OCI-LY1 (cell line): ENCODE measurements at regions not wholly inside any gene's neighbourhood (a gene's known extent, or its start where the extent isn't known, plus 50 kb on each side); places are given as distances from the start of the nearest gene placed in this dataset.
"Not testable (repeated sequence)": the region's sequence is repeated elsewhere in the genome, so short reads cannot be mapped to it uniquely, and the experiment has no call there.

ENCODE experiments used
- H2AFZ ChIP-seq: fragments of 200-600 bp; sonication (generic), shearing (Covaris generic); 2 replicates; pipeline ENCODE4 v1.6.0; 2014; ENCODE audit warnings: antibody characterized with exemption, mild to moderate bottlenecking, low read length
- H3F3A ChIP-seq: fragments of 200-600 bp; sonication (generic), shearing (Covaris generic); 2 replicates; pipeline ENCODE4 v1.6.0; 2014; ENCODE audit warnings: mild to moderate bottlenecking, antibody characterized with exemption, low read length, moderate library complexity; ENCODE audit not compliant: insufficient read depth
- H3K27ac ChIP-seq: fragments of 200-600 bp; sonication (generic); 2 replicates; pipeline ENCODE4 v1.5.1; 2014; ENCODE audit warnings: low read length, mixed run types, mild to moderate bottlenecking, low read depth; ENCODE audit not compliant: poor library complexity, severe bottlenecking
- H3K27me3 ChIP-seq: fragments of 200-600 bp; sonication (generic); 2 replicates; pipeline ENCODE4 v1.6.0; 2014; ENCODE audit warnings: antibody characterized with exemption, mild to moderate bottlenecking, low read length, moderate library complexity; ENCODE audit not compliant: insufficient read depth
- H3K36me3 ChIP-seq: fragments of 200-600 bp; sonication (generic); 2 replicates; pipeline ENCODE4 v1.6.1; 2014; ENCODE audit warnings: mild to moderate bottlenecking, antibody characterized with exemption, low read length, moderate library complexity, mixed read lengths; ENCODE audit not compliant: insufficient read depth
- H3K4me1 ChIP-seq: fragments of 200-600 bp; sonication (generic); 2 replicates; pipeline ENCODE4 v1.5.1; 2014; ENCODE audit warnings: mild to moderate bottlenecking, low read length, moderate library complexity; ENCODE audit not compliant: insufficient read depth, severe bottlenecking
- H3K4me2 ChIP-seq: fragments of 200-600 bp; sonication (generic), shearing (Covaris generic); 2 replicates; pipeline ENCODE4 v1.6.1; 2014; ENCODE audit warnings: low read length
- H3K4me3 ChIP-seq: fragments of 200-600 bp; sonication (generic); 2 replicates; pipeline ENCODE4 v1.5.1; 2014; ENCODE audit warnings: low read length, low read depth, mild to moderate bottlenecking, mixed read lengths; ENCODE audit not compliant: poor library complexity, severe bottlenecking
- H3K79me2 ChIP-seq: fragments of 200-600 bp; shearing (Covaris generic); 2 replicates; pipeline ENCODE4 v1.6.1; 2016; ENCODE audit warnings: mixed run types, low read length, mixed read lengths; ENCODE audit not compliant: insufficient read depth
- H3K9ac ChIP-seq: fragments of 200-600 bp; sonication (generic), shearing (Covaris generic); 2 replicates; pipeline ENCODE4 v1.6.1; 2014; ENCODE audit warnings: mild to moderate bottlenecking, low read length, mixed read lengths
- H3K9me2 ChIP-seq: fragments of 200-600 bp; sonication (generic), shearing (Covaris generic); 2 replicates; pipeline ENCODE4 v1.6.1; 2014; ENCODE audit warnings: low read depth, mild to moderate bottlenecking, low read length, mixed read lengths
- H3K9me3 ChIP-seq: fragments of 200-600 bp; shearing (Covaris generic); 2 replicates; pipeline ENCODE4 v1.6.1; 2014; ENCODE audit warnings: low read length, mixed read lengths
- H4K20me1 ChIP-seq: fragments of 200-600 bp; sonication (generic), shearing (Covaris generic); 2 replicates; pipeline ENCODE4 v1.6.0; 2016; ENCODE audit warnings: mild to moderate bottlenecking, low read length; ENCODE audit not compliant: insufficient read depth
- EZH2 ChIP-seq: fragments of 200-600 bp; sonication (generic), shearing (Covaris generic); IDR thresholded peaks from 2 replicates; pipeline ENCODE4 v1.8.0; 2017; ENCODE audit warnings: borderline replicate concordance, mixed run types, mild to moderate bottlenecking, antibody characterized with exemption, low read length, moderate library complexity, mixed read lengths
- TF ChIP-seq, protein P1 (sequence below): fragments of 200-600 bp; sonication (generic), shearing (Covaris generic); IDR thresholded peaks from 2 replicates; pipeline ENCODE4 v1.5.1; 2017; ENCODE audit warnings: mild to moderate bottlenecking, antibody characterized with exemption, low read length, moderate library complexity, mixed read lengths

DNA sequence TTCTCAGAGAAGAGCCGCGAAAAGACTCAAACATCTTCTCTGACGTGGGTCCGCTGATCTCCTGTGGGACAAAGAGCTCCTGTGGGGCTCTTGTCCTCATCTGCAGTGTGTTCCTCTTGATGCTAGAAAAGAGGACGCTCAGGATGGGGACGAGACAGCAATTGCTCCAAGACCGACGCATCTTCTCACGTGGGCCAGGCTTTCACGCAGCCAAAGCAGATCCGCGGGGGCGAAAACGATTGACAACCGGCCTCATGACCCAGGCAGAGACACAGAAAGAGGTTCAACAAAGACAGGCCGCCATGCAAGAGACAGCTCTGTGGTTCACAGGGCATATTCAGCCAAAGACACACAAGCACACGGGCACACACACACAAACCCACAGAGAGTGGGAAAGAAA lies 971.8 kb upstream of the DEFB115 start:
- no peaks in the 10 kb centered on the region for H3K4me1 ChIP-seq
- no peak overlapping the region for H3K4me3 ChIP-seq
- no peaks in the 10 kb centered on the region for H3K79me2 ChIP-seq
- no peaks in the 10 kb centered on the region for H3K9me2 ChIP-seq
- no peak overlapping the region for H3K27ac ChIP-seq
- no peaks in the 10 kb centered on the region for H3K9me3 ChIP-seq
- H2AFZ ChIP-seq, result no peak overlapping the region
- no peaks in the 10 kb centered on the region for H4K20me1 ChIP-seq
- H3F3A ChIP-seq, result no peaks in the 10 kb centered on the region
- no peaks in the 10 kb centered on the region for H3K36me3 ChIP-seq
- H3K27me3 ChIP-seq, result no peaks in the 10 kb centered on the region
- no peak overlapping the region for H3K9ac ChIP-seq
- H3K4me2 ChIP-seq, result no peak overlapping the region
- TF ChIP-seq, protein P1, sequence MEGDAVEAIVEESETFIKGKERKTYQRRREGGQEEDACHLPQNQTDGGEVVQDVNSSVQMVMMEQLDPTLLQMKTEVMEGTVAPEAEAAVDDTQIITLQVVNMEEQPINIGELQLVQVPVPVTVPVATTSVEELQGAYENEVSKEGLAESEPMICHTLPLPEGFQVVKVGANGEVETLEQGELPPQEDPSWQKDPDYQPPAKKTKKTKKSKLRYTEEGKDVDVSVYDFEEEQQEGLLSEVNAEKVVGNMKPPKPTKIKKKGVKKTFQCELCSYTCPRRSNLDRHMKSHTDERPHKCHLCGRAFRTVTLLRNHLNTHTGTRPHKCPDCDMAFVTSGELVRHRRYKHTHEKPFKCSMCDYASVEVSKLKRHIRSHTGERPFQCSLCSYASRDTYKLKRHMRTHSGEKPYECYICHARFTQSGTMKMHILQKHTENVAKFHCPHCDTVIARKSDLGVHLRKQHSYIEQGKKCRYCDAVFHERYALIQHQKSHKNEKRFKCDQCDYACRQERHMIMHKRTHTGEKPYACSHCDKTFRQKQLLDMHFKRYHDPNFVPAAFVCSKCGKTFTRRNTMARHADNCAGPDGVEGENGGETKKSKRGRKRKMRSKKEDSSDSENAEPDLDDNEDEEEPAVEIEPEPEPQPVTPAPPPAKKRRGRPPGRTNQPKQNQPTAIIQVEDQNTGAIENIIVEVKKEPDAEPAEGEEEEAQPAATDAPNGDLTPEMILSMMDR, result no peak
- no peak for TF ChIP-seq EZH2

DNA sequence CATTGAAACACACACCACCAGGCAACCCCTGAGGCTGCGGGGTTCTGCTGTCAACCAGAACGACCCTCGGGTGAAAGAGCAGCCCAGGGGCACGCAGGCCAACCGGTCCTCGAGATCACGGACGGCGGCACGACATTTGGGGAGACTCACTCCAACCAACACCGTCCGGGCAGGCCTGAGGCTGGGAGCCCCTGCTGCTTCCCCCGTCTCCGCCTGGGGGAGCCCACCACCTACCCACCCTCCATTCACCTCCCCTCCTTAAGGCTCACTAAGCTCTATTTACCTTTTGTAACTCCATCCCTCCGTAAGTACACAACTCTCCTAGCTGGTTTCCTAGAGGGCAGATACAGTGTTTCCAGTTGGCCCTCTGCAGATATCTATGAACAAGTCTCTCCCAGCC lies 971.3 kb upstream of the DEFB115 start:
- Histone ChIP-seq H3K27ac (no peak overlapping the region), H3K36me3 (no peaks in the 10 kb centered on the region), H3K27me3 (no peaks in the 10 kb centered on the region), H3K9ac (no peak overlapping the region), H3K4me2 (no peak overlapping the region), H4K20me1 (no peaks in the 10 kb centered on the region), H3K9me2 (no peaks in the 10 kb centered on the region), H2AFZ (no peak overlapping the region), H3F3A (no peaks in the 10 kb centered on the region), H3K4me1 (no peaks in the 10 kb centered on the region), H3K4me3 (no peak overlapping the region), H3K9me3 (no peaks in the 10 kb centered on the region), H3K79me2 (no peaks in the 10 kb centered on the region)
- TF ChIP-seq, protein P1, result peak; percentile 14; the same call in 1 of the 2 replicates
- TF ChIP-seq EZH2, result no peak

DNA sequence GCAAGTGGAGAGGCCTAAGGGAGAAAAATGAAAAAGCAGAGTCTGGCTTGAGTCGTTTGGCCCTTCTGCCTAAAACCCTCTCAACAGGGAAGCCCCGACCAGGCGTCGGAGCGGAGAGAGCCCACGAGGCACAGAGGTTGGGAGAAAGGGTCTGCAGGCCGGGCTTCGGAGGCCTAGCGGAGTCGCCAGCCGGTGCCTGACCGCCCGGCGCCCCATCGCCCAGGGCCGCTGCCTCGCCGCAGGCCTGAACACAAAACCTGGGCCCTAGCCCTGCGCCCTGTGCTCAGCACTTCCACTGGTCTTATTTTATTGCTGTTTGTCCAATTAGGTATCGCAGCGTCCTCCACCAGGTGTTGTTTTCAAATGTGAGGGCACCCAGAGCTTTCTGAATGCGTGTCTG lies 970.0 kb upstream of the DEFB115 start:
- H3K9me2 ChIP-seq, H3K9ac ChIP-seq, H3K27ac ChIP-seq, H3K9me3 ChIP-seq, H2AFZ ChIP-seq, H3K36me3 ChIP-seq, H3K4me2 ChIP-seq, H3K79me2 ChIP-seq, H3K4me1 ChIP-seq, H3K27me3 ChIP-seq, H3F3A ChIP-seq, H4K20me1 ChIP-seq, H3K4me3 ChIP-seq: not testable (repeated sequence)

DNA sequence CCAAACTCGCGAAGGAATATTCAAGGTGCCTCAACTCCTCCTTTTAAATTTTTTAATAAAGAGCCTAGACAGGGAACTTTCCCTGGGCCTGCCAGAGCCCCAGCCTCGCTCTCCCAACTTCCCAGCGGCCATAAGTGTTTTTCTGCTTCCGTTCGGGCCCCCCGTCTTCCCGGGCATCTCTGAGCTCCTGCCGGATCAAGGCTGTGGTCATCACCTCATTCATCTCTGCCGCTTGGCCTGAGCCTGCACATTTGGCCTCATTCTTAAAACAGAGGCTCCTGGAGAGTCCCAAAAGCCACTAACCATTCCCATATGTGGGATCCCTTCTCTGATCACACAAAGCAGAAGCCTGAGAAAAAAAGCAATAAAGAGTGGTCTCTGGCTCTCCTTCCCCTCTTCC lies 969.1 kb upstream of the DEFB115 start:
- H3K36me3 ChIP-seq, result no peaks in the 10 kb centered on the region
- H3K27me3 ChIP-seq, result no peaks in the 10 kb centered on the region
- H3K4me3 ChIP-seq, result no peak overlapping the region
- no peaks in the 10 kb centered on the region for H3F3A ChIP-seq
- H3K27ac ChIP-seq, result no peak overlapping the region
- no peaks in the 10 kb centered on the region for H3K9me3 ChIP-seq
- H3K9me2 ChIP-seq, result no peaks in the 10 kb centered on the region
- H3K9ac ChIP-seq, result no peak overlapping the region
- TF ChIP-seq EZH2, result no peak
- TF ChIP-seq, protein P1, result no peak
- H4K20me1 ChIP-seq, result no peaks in the 10 kb centered on the region
- H3K4me2 ChIP-seq, result no peak overlapping the region
- H3K79me2 ChIP-seq, result no peaks in the 10 kb centered on the region
- H2AFZ ChIP-seq, result no peak overlapping the region
- no peaks in the 10 kb centered on the region for H3K4me1 ChIP-seq

DNA sequence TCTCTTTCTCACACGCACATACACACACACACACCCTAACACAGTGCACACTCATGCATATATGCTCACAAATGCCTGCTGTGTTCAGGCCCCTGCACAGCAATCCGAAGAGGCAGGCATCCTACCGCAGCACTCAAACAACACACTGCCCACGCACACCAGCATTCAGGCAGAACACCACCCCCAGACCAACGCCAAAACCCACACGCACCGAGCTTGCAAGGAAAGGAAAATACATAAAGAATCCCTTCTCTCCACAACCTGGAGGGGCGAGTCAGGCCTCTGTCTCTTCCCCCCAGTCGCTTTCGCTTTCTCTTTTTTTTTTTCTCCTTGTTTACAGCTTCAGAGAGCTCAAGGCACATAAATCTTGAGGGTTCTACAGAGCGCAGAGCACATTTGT lies 968.4 kb upstream of the DEFB115 start:
- not testable (repeated sequence) for H3K4me3 ChIP-seq, H2AFZ ChIP-seq, H4K20me1 ChIP-seq, H3K9me3 ChIP-seq, H3K79me2 ChIP-seq, H3K36me3 ChIP-seq, H3K27me3 ChIP-seq, H3K4me2 ChIP-seq, H3K9ac ChIP-seq, H3K9me2 ChIP-seq, H3K4me1 ChIP-seq, H3K27ac ChIP-seq, H3F3A ChIP-seq

DNA sequence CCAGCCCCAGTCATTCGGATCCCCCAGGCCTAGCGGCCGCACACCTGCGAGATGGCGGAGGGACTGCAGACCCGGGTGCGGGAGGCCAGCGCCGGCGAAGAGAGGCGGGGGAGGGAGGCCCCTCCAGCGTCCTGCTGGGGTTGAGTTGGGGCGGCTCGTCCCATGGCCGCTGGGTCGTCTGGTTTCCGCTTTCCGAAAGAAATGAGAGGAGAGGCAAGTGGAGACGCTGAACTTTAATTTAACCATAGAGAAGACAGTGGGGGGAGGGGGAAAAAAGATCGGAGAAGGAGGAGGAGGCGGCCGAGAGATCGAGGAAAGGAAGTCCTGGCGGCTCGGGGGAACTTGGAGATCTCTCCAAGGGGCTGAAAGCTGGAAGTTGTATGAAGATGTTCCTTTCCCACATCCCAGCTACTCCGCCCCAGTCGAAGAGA lies 967.7 kb upstream of the DEFB115 start:
- H3K4me2 ChIP-seq, H3K79me2 ChIP-seq, H3K36me3 ChIP-seq, H3K9ac ChIP-seq, H4K20me1 ChIP-seq, H3K9me2 ChIP-seq, H3K27me3 ChIP-seq, H3K27ac ChIP-seq, H3F3A ChIP-seq, H3K4me3 ChIP-seq, H3K9me3 ChIP-seq, H2AFZ ChIP-seq, H3K4me1 ChIP-seq: not testable (repeated sequence)
